ENCODE measurements at regions not wholly inside any gene's neighbourhood (a gene's known extent, or its start where the extent isn't known, plus 50 kb on each side); places are given as distances from the start of the nearest gene placed in this dataset.

GRCh38 chr20:10922941-10923340 lies 249.1 kb upstream of the JAG1 start:
- H3K27ac ChIP-seq = no peak overlapping the region
- peak in 1 of 2 donors; percentile 90 for DNase-seq (ENCODE audit: low read depth in 1 of 2, low spot score in 1 of 2)
- no peaks in the 10 kb centered on the region for H3K9me3 ChIP-seq (ENCODE audit: low read depth)
- TF ChIP-seq CTCF (IDR thresholded peaks at IDR 0.05; ENCODE audit: low read depth, low read length) = no peak
- no peaks in the 10 kb centered on the region for H3K27me3 ChIP-seq
- H3K36me3 ChIP-seq = no peaks in the 10 kb centered on the region
- H3K4me1 ChIP-seq (ENCODE audit: low read depth) = peaks cover 9% of the 10 kb centered on the region
- no peak overlapping the region for H3K4me3 ChIP-seq

GRCh38 chr20:10924644-10925201 lies 250.9 kb upstream of the JAG1 start:
- no peak for TF ChIP-seq CTCF (IDR thresholded peaks at IDR 0.05; ENCODE audit: low read depth, low read length)
- H3K9me3 ChIP-seq (ENCODE audit: low read depth) = no peaks in the 10 kb centered on the region
- H3K36me3 ChIP-seq = no peaks in the 10 kb centered on the region
- no peaks in the 10 kb centered on the region for H3K27me3 ChIP-seq
- peak overlapping the region; percentile 68 for H3K27ac ChIP-seq
- peaks cover 9% of the 10 kb centered on the region for H3K4me1 ChIP-seq (ENCODE audit: low read depth)
- H3K4me3 ChIP-seq = no peak overlapping the region
- DNase-seq (ENCODE audit: low read depth in 1 of 2, low spot score in 1 of 2) = peak; percentile 56 to 57

DNA sequence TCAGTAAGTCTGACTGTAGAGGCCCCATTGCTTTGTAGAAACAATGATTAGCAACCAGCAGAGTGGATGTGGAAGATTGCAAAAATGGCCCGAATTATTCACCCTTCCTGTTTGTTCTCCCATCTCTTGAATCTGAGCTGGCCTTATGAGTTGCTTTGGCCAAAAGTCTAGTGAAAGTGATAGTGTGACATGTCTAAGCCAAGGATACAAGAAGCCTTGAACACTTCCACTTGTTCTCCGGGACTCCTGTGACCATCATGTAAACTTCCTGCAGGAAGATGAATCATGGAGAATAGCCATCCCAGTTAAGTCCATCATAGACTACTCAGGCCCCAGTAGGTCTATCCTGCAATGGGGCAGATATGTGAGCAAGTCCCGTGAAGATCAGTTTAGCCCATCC lies 252.0 kb upstream of the JAG1 start:
- no peak overlapping the region for H3K27ac ChIP-seq
- H3K4me1 ChIP-seq (ENCODE audit: low read depth) = peaks cover 9% of the 10 kb centered on the region
- H3K4me3 ChIP-seq = no peak overlapping the region
- no peaks in the 10 kb centered on the region for H3K36me3 ChIP-seq
- TF ChIP-seq CTCF (IDR thresholded peaks at IDR 0.05; ENCODE audit: low read depth, low read length) = no peak
- H3K27me3 ChIP-seq = no peaks in the 10 kb centered on the region
- peak in 1 of 2 donors; percentile 30 for DNase-seq (ENCODE audit: low read depth in 1 of 2, low spot score in 1 of 2)
- H3K9me3 ChIP-seq (ENCODE audit: low read depth) = no peaks in the 10 kb centered on the region

- no peak for TF ChIP-seq CTCF (IDR thresholded peaks at IDR 0.05; ENCODE audit: low read depth, low read length)
- Histone ChIP-seq H3K36me3 (no peaks in the 10 kb centered on the region), H3K9me3 (ENCODE audit: low read depth) (no peaks in the 10 kb centered on the region), H3K4me1 (ENCODE audit: low read depth) (peaks cover 9% of the 10 kb centered on the region), H3K4me3 (no peak overlapping the region), H3K27ac (no peak overlapping the region), H3K27me3 (no peaks in the 10 kb centered on the region)
- DNase-seq (ENCODE audit: low read depth in 1 of 2, low spot score in 1 of 2) = peak in 1 of 2 donors; percentile 49
Measured at GRCh38 chr20:10927011-10927583, 253.3 kb upstream of the JAG1 start.

GRCh38 chr20:10927936-10928840 lies 254.4 kb upstream of the JAG1 start:
- peak in 1 of 2 donors; percentile 14 for DNase-seq (ENCODE audit: low read depth in 1 of 2, low spot score in 1 of 2)
- Histone ChIP-seq H3K4me1 (ENCODE audit: low read depth) (peaks cover 5% of the 10 kb centered on the region), H3K9me3 (ENCODE audit: low read depth) (no peaks in the 10 kb centered on the region), H3K36me3 (no peaks in the 10 kb centered on the region), H3K27ac (no peak overlapping the region), H3K4me3 (no peak overlapping the region), H3K27me3 (no peaks in the 10 kb centered on the region)
- TF ChIP-seq CTCF (IDR thresholded peaks at IDR 0.05; ENCODE audit: low read depth, low read length) = no peak
